Activated naive CD4-positive, alpha-beta T cell treated with anti-CD3 and anti-CD28 coated beads for 36 hours (primary cell): ENCODE measurements at regions not wholly inside any gene's neighbourhood (a gene's known extent, or its start where the extent isn't known, plus 50 kb on each side); places are given as distances from the start of the nearest gene placed in this dataset.
"Not testable (repeated sequence)": the region's sequence is repeated elsewhere in the genome, so short reads cannot be mapped to it uniquely, and the experiment has no call there.

Experiments used
- CTCF ChIA-PET: fragments of 350-600 bp; sonication (Branson Sonifier 250); formaldehyde crosslinking; loops from one replicate; lab custom pipeline; 2021; ENCODE audit warnings: antibody characterized with exemption; lab: Charles Lee
- DNase-seq: peaks from one replicate; pipeline ENCODE4 v3.0.0-alpha.2; 2020
- H3K27ac Mint-ChIP-seq: one replicate; pipeline ENCODE4 v1.8.0; 2021; ENCODE audit warnings: mild to moderate bottlenecking, mixed read lengths
- H3K27me3 Mint-ChIP-seq: one replicate; pipeline ENCODE4 v1.8.0; 2021; ENCODE audit warnings: low read depth, mixed read lengths
- H3K36me3 Mint-ChIP-seq: one replicate; pipeline ENCODE4 v1.8.0; 2021; ENCODE audit warnings: low read depth, mixed read lengths
- H3K4me1 Mint-ChIP-seq: one replicate; pipeline ENCODE4 v1.8.0; 2021; ENCODE audit warnings: low read depth, mixed read lengths
- H3K4me3 Mint-ChIP-seq: one replicate; pipeline ENCODE4 v1.8.0; 2021; ENCODE audit warnings: mild to moderate bottlenecking, moderate library complexity, mixed read lengths
- H3K9me3 Mint-ChIP-seq: one replicate; pipeline ENCODE4 v1.8.0; 2021; ENCODE audit warnings: mixed read lengths
- intact Hi-C: fragments of 100-400 bp; cut with micrococcal nuclease; formaldehyde crosslinking; loops from one replicate; pipeline ENCODE4 v1.15.1; 2023

- Mint-ChIP-seq H3K4me1 (peaks cover 8% of the 10 kb centered on the region), H3K36me3 (peaks cover 2% of the 10 kb centered on the region), H3K27me3 (peaks cover 3% of the 10 kb centered on the region), H3K4me3 (no peak overlapping the region), H3K9me3 (peaks cover 6% of the 10 kb centered on the region), H3K27ac (no peak overlapping the region)
- no peak for DNase-seq
- CTCF ChIA-PET, result interaction anchor here (0.9 kb wide), 1 partner anchor 98 kb away, joined by 6 read pairs; no protein-coding TSS in a partner anchor
- intact Hi-C loops, result no loop called here
Measured at GRCh38 chr3:13191016-13191415, 117.8 kb upstream of the IQSEC1 start.

DNA sequence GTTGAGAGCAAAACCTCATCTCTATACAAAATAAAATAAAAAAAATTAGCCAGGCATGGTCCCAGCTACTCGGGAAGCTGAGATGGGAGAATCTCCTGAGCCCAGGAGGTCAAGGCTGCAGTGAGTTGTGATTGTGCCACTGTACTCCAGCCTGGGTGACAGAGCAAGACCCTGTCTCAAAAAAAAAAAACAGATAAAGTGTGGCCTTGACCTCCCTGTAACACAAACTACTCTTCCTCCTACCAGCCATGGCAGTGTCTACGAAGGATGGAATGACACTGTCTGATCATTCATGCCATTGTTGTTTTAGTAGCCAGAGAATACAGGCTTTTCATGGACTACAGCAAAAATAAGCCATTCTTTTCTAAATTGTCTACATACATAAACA, 117.1 kb upstream of the IQSEC1 start:
- Mint-ChIP-seq H3K27me3 (peaks cover 3% of the 10 kb centered on the region), H3K36me3 (peaks cover 2% of the 10 kb centered on the region), H3K4me3 (no peak overlapping the region)

DNA sequence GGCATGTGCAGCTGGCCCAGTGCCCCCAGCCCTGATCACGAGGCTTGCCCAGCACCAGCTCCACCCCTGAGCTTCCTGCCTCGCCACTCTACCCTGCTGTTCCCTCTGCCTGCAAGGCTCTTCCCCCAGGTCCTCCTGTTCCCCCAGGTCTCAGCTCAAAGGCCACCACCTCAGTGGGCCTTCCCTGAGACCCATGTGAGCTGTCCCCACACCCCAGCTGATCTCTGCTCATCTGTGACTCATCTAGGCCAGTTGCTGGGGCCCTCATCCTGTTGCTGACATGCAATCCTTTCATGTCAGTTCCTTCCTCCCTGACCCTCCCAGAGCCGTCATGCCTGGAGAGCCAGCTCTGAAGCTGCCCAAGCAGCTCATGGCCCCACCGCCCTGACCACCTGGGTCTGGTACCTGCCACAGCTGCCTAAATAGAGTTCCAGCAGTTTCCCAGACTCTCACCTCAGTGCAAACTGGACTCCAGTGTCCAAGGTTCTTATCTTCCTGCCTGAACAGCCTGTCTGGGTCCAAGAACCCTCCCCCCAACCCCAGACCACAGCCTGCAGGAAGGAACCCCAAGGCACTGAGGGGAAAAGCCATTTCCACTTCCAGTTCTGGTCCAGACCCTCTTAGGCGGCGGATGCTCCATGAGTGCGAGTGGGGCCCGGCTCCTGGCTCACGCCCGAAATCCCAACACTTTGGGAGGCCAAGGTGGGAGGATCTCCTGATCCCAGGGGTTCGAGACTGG, 116.6 kb upstream of the IQSEC1 start:
- H3K27me3 Mint-ChIP-seq, result peaks cover 3% of the 10 kb centered on the region
- DNase-seq, result peak; percentile 49
- CTCF ChIA-PET, result interaction anchor here (0.5 to 0.7 kb wide), 2 partner anchors 461 to 1446 kb away, joined by 3 to 4 read pairs; no protein-coding TSS in a partner anchor
- no peak overlapping the region for H3K27ac Mint-ChIP-seq
- peaks cover 6% of the 10 kb centered on the region for H3K4me1 Mint-ChIP-seq
- H3K9me3 Mint-ChIP-seq, result peaks cover 6% of the 10 kb centered on the region
- intact Hi-C loops, result no loop called here
- H3K4me3 Mint-ChIP-seq, result no peak overlapping the region
- H3K36me3 Mint-ChIP-seq, result peaks cover 2% of the 10 kb centered on the region

More for the DNA sequence above, 117.1 kb upstream of the IQSEC1 start:
- Mint-ChIP-seq H3K27ac (no peak overlapping the region), H3K4me1 (peaks cover 6% of the 10 kb centered on the region), H3K9me3 (peaks cover 6% of the 10 kb centered on the region)
- intact Hi-C loops, result no loop called here
- no peak for DNase-seq
- CTCF ChIA-PET, result no interaction called here

GRCh38 chr3:13188975-13189374, 115.7 kb upstream of the IQSEC1 start:
- peaks cover 3% of the 10 kb centered on the region for H3K27me3 Mint-ChIP-seq
- intact Hi-C loops, result no loop called here
- H3K4me1 Mint-ChIP-seq, result peaks cover 6% of the 10 kb centered on the region
- H3K9me3 Mint-ChIP-seq, result peaks cover 9% of the 10 kb centered on the region
- H3K4me3 Mint-ChIP-seq, result no peak overlapping the region
- CTCF ChIA-PET, result interaction anchor here (0.7 to 1.5 kb wide), 2 partner anchors 12 to 461 kb away, joined by 3 read pairs; no protein-coding TSS in a partner anchor
- peaks cover 2% of the 10 kb centered on the region for H3K36me3 Mint-ChIP-seq
- no peak for DNase-seq
- no peak overlapping the region for H3K27ac Mint-ChIP-seq

DNA sequence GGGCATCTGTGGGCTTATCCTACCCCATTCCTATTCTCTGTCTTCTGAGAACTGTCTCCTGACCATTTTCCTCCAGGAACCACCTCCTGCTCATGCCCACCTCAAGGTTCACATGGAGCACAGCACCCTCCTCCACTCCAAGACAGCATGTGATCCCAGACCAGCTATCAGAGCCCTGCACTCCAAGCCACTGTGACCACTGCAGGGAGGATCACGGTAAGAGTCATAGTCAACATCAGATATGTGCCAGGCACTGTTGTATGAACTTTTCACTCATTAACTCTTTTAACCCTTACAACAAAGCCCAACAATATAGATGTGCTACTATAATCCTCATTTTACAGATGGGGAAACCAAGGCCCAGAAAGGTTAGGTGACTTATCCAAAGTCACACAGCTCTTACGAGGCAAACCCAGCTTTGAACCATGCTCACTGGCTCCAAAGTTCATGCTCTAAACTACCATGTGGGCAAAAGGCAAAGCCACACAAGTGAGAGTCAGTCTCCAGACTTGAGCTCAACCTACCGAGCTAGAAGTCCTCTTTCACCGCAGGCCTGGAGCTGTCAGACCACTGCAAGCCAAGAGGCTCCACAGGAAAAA, 115.1 kb upstream of the IQSEC1 start:
- intact Hi-C loops, result no loop called here
- peaks cover 6% of the 10 kb centered on the region for H3K4me1 Mint-ChIP-seq
- H3K27me3 Mint-ChIP-seq, result peaks cover 3% of the 10 kb centered on the region
- H3K36me3 Mint-ChIP-seq, result peaks cover 2% of the 10 kb centered on the region
- CTCF ChIA-PET, result interaction anchor here (1.5 kb wide), 1 partner anchor 13 kb away, joined by 3 read pairs; no protein-coding TSS in a partner anchor
- no peak for DNase-seq
- no peak overlapping the region for H3K4me3 Mint-ChIP-seq
- no peak overlapping the region for H3K27ac Mint-ChIP-seq
- peaks cover 9% of the 10 kb centered on the region for H3K9me3 Mint-ChIP-seq

GRCh38 chr3:13187593-13187992, 114.4 kb upstream of the IQSEC1 start:
- peaks cover 9% of the 10 kb centered on the region for H3K9me3 Mint-ChIP-seq
- peaks cover 3% of the 10 kb centered on the region for H3K27me3 Mint-ChIP-seq
- no peak overlapping the region for H3K27ac Mint-ChIP-seq
- CTCF ChIA-PET, result interaction anchor here (1.5 kb wide), 1 partner anchor 13 kb away, joined by 3 read pairs; no protein-coding TSS in a partner anchor
- no peak overlapping the region for H3K4me3 Mint-ChIP-seq
- peaks cover 2% of the 10 kb centered on the region for H3K36me3 Mint-ChIP-seq
- intact Hi-C loops, result no loop called here
- no peak for DNase-seq
- H3K4me1 Mint-ChIP-seq, result peaks cover 6% of the 10 kb centered on the region

- CTCF ChIA-PET, result no interaction called here
- Mint-ChIP-seq H3K36me3 (peaks cover 2% of the 10 kb centered on the region), H3K27me3 (peaks cover 3% of the 10 kb centered on the region), H3K9me3 (peaks cover 9% of the 10 kb centered on the region), H3K4me1 (peaks cover 6% of the 10 kb centered on the region), H3K4me3 (no peak overlapping the region), H3K27ac (no peak overlapping the region)
- DNase-seq, result no peak
- intact Hi-C loops, result no loop called here
Measured at GRCh38 chr3:13186435-13186815, 113.2 kb upstream of the IQSEC1 start.

GRCh38 chr3:13185737-13186434, 112.7 kb upstream of the IQSEC1 start:
- CTCF ChIA-PET, result no interaction called here
- DNase-seq, result no peak
- H3K27ac Mint-ChIP-seq, result no peak overlapping the region
- peaks cover 3% of the 10 kb centered on the region for H3K27me3 Mint-ChIP-seq
- H3K4me3 Mint-ChIP-seq, result no peak overlapping the region
- intact Hi-C loops, result no loop called here
- peaks cover 9% of the 10 kb centered on the region for H3K9me3 Mint-ChIP-seq
- peaks cover 6% of the 10 kb centered on the region for H3K4me1 Mint-ChIP-seq
- H3K36me3 Mint-ChIP-seq, result peaks cover 2% of the 10 kb centered on the region

DNA sequence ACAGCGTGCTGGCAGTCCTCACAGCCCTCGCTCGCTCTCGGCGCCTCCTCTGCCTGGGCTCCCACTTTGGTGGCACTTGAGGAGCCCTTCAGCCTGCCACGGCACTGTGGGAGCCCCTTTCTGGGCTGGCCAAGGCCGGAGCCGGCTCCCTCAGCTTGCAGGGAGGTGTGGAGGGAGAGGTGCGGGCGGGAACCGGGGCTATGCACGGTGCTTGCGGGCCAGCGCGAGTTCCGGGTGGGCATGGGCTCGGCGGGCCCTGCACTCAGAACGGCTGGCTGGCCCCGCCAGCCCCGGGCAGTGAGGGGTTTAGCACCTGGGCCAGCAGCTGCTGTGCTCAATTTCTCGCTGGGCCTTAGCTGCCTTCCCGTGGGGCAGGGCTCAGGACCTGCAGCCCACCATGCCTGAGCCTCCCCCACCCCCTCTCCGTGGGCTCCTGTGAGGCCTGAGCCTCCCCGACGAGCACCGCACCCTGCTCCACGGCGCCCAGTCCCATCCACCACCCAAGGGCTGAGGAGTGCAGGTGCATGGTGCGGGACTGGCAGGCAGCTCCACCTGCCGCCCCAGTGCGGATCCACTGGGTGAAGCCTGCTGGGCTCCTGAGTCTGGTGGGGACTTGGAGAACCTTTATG, 106.5 kb upstream of the IQSEC1 start:
- H3K4me3 Mint-ChIP-seq, CTCF ChIA-PET, H3K27ac Mint-ChIP-seq, intact Hi-C loops, H3K4me1 Mint-ChIP-seq, H3K27me3 Mint-ChIP-seq, DNase-seq, H3K36me3 Mint-ChIP-seq: not testable (repeated sequence)
- peaks cover 18% of the 10 kb centered on the region for H3K9me3 Mint-ChIP-seq

DNA sequence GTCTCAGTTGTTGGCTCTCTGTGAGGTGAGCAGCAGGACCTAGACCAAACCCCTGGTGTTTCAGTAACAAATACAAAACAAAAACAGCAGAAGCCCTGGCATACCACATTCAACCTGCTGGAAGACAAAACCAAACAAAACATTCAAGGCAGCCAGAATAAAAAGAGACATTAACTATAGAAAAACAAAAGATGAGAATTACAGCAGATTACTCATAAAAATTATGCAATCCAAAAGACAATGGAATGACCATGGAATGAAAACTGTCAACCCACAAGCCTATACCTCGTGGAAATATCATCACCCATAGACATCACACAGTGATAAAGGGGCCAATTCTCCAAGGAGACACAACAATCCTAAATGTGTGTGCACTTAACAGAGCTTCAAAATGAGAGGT, 106.0 kb upstream of the IQSEC1 start:
- CTCF ChIA-PET, result no interaction called here
- Mint-ChIP-seq H3K4me1 (no peaks in the 10 kb centered on the region), H3K27me3 (no peaks in the 10 kb centered on the region), H3K36me3 (no peaks in the 10 kb centered on the region), H3K27ac (no peak overlapping the region), H3K4me3 (no peak overlapping the region), H3K9me3 (peaks cover 16% of the 10 kb centered on the region)
- intact Hi-C loops, result no loop called here
- no peak for DNase-seq

DNA sequence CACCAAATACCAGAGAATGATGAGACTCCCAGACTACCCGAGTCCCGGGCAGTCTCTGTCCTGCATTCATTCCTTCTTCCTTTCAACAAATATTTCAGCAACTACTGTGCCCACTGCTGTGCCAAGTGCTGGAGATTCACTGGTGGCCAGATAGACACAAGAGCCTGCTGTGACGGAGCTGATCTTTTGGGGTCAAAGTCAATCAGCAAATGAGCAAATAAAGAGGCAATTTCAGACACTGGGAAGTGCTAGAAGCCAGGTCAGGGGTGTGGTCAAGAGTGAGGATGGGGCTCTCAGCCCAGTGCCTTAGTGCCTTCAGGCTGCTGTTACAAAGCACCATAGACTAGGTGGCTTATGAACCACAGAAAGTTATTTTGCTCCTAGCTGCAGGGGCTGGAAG, 104.9 kb upstream of the IQSEC1 start:
- Mint-ChIP-seq H3K4me3 (no peak overlapping the region), H3K9me3 (peaks cover 16% of the 10 kb centered on the region), H3K27ac (no peak overlapping the region), H3K4me1 (no peaks in the 10 kb centered on the region), H3K27me3 (no peaks in the 10 kb centered on the region), H3K36me3 (no peaks in the 10 kb centered on the region)
- DNase-seq, result no peak
- intact Hi-C loops, result no loop called here
- CTCF ChIA-PET, result no interaction called here

DNA sequence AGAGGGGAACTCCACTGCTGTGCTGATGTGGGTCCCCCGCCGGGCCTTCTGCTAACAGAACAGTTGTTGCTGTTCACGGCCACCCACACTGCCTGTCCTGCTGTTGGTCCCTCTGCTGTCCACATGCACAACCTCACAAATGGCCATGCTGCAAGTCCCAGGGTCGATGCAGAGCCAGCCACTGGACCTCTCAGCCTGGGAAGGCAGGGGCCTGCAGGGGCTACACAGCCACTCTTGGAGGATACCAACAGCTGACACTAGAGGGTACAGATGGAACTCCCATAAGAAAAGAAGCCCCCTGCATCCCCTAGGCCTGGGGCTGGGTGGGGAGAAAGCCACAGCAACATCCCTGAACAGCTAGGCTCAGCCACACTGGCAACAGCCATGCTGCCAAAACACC, 104.4 kb upstream of the IQSEC1 start:
- Mint-ChIP-seq H3K36me3 (no peaks in the 10 kb centered on the region), H3K27ac (no peak overlapping the region), H3K9me3 (peaks cover 16% of the 10 kb centered on the region), H3K27me3 (no peaks in the 10 kb centered on the region), H3K4me1 (no peaks in the 10 kb centered on the region), H3K4me3 (no peak overlapping the region)
- CTCF ChIA-PET, result no interaction called here
- intact Hi-C loops, result no loop called here
- no peak for DNase-seq
